MM.1S (cell line): ENCODE measurements at regions not wholly inside any gene's neighbourhood (a gene's known extent, or its start where the extent isn't known, plus 50 kb on each side); places are given as distances from the start of the nearest gene placed in this dataset.

ENCODE experiments used
- EZH2 ChIP-seq: fragments of 300-600 bp; sonication (generic); optimal IDR thresholded peaks from 2 replicates; pipeline ENCODE3; 2017; ENCODE audit warnings: low read depth, mild to moderate bottlenecking, antibody characterized with exemption, low read length, mixed read lengths
- EZH2phosphoT487 ChIP-seq: fragments of 300-600 bp; sonication (generic); IDR thresholded peaks from 2 replicates; pipeline ENCODE4 v1.6.1; 2018; ENCODE audit warnings: antibody characterized with exemption, low read length
- TF ChIP-seq, protein P1 (sequence below): fragments of 300-600 bp; sonication (generic); IDR thresholded peaks from 2 replicates; pipeline ENCODE4 v1.5.1; 2016; ENCODE audit warnings: antibody characterized with exemption, low read length, mixed read lengths

DNA sequence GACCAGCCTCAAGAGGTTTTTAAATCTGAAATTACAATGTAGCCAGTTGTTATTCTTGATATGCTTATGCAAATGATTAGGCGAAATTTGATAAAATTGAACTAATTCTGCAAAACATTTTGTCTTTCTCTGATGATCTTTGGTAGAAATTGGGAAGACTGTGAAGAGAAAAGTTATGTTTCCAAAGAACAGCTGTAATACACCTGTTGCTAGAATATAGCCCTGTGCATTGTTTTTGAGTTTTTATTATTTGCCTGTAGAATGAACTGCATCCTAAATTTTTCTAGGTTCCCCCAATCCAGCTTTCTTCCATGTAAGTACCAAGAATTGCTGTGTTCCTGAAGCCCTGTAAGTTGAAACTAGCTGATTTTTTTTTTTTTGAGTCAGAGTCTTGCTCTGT lies 81.5 kb upstream of the RHOU start:
- TF ChIP-seq, protein P1, sequence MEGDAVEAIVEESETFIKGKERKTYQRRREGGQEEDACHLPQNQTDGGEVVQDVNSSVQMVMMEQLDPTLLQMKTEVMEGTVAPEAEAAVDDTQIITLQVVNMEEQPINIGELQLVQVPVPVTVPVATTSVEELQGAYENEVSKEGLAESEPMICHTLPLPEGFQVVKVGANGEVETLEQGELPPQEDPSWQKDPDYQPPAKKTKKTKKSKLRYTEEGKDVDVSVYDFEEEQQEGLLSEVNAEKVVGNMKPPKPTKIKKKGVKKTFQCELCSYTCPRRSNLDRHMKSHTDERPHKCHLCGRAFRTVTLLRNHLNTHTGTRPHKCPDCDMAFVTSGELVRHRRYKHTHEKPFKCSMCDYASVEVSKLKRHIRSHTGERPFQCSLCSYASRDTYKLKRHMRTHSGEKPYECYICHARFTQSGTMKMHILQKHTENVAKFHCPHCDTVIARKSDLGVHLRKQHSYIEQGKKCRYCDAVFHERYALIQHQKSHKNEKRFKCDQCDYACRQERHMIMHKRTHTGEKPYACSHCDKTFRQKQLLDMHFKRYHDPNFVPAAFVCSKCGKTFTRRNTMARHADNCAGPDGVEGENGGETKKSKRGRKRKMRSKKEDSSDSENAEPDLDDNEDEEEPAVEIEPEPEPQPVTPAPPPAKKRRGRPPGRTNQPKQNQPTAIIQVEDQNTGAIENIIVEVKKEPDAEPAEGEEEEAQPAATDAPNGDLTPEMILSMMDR: no peak
- TF ChIP-seq EZH2 (no peak), EZH2phosphoT487 (no peak)
